HG02852 (cell line): ENCODE measurements at regions not wholly inside any gene's neighbourhood (a gene's known extent, or its start where the extent isn't known, plus 50 kb on each side); places are given as distances from the start of the nearest gene placed in this dataset.
A peak's percentile ranks its signal among the peaks of the same experiment; 100 is the strongest.

Experiments
- ATAC-seq: cut with Tn5 transposase; IDR thresholded peaks from one replicate; pipeline ENCODE4 v1.9.1; 2021; ENCODE audit warnings: mild to moderate bottlenecking, moderate library complexity; ENCODE audit not compliant: unreplicated experiment

- no peak for ATAC-seq
Observed at GRCh38 chr4:176005766-176006165, 59.9 kb upstream of the WDR17 start.

GRCh38 chr4:176009254-176009653 lies 56.4 kb upstream of the WDR17 start:
- no peak for ATAC-seq

GRCh38 chr4:176011529-176011928 lies 54.1 kb upstream of the WDR17 start:
- no peak for ATAC-seq

GRCh38 chr4:176013476-176014247 lies 52.0 kb upstream of the WDR17 start:
- peak; percentile 89 for ATAC-seq

DNA sequence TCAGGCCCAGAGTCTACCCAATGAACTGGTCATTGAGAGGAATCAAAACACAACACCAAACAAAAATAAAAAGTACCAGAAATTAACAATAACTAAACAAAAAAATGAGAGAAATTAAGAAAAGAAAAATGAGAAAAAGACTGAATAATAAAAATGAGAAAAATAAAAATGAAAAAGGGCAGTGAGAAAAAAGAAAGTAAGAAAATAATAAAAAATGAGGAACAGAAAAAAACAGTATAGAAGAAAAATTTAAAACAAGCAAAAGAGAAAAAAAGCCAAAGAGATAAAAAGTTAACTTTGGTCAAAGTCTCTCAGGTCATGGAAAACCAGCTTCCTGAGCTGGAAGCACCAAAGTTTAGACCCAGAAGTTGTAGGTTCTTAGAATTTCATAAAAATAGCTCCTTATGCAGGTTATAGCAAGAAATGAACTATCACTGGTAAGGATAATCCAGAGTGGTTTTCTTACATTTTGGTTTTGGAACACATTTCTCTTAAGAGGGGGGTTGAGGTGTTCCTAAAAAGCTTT lies 51.0 kb upstream of the WDR17 start:
- no peak for ATAC-seq
